Neural progenitor cell (in vitro differentiated cells): ENCODE measurements at regions not wholly inside any gene's neighbourhood (a gene's known extent, or its start where the extent isn't known, plus 50 kb on each side); places are given as distances from the start of the nearest gene placed in this dataset.

Source experiments
- CTCF ChIP-seq: fragments of 200-600 bp; sonication (generic); IDR thresholded peaks from 2 replicates; pipeline ENCODE4 v1.5.1; 2017; ENCODE audit warnings: antibody characterized with exemption, mild to moderate bottlenecking
- EZH2phosphoT487 ChIP-seq: fragments of 200-600 bp; sonication (generic); IDR thresholded peaks from 2 replicates; pipeline ENCODE4 v1.6.1; 2017; ENCODE audit warnings: antibody characterized with exemption

- no peak for TF ChIP-seq CTCF
- no peak for TF ChIP-seq EZH2phosphoT487
These were observed 386.3 kb downstream of the ZIC1 start for GRCh38 chr3:147795418-147795817.
